Neural cell (in vitro differentiated cells): ENCODE measurements at regions not wholly inside any gene's neighbourhood (a gene's known extent, or its start where the extent isn't known, plus 50 kb on each side); places are given as distances from the start of the nearest gene placed in this dataset.

ENCODE experiments used
- EP300 ChIP-seq: fragments of 450-650 bp; conservative IDR thresholded peaks from 2 replicates; pipeline ENCODE4 v1.6.1; 2014; ENCODE audit warnings: antibody characterized with exemption, mild to moderate bottlenecking, moderate library complexity; ENCODE audit not compliant: poor library complexity, severe bottlenecking
- POLR2AphosphoS5 ChIP-seq: IDR thresholded peaks from 2 replicates; pipeline ENCODE4 v1.6.1; 2012
- TF ChIP-seq, protein P1 (sequence below): fragments of 450-650 bp; IDR thresholded peaks from 2 replicates; pipeline ENCODE4 v1.5.1; 2014; ENCODE audit warnings: antibody characterized with exemption, mild to moderate bottlenecking, moderate library complexity; ENCODE audit not compliant: poor library complexity, severe bottlenecking

DNA sequence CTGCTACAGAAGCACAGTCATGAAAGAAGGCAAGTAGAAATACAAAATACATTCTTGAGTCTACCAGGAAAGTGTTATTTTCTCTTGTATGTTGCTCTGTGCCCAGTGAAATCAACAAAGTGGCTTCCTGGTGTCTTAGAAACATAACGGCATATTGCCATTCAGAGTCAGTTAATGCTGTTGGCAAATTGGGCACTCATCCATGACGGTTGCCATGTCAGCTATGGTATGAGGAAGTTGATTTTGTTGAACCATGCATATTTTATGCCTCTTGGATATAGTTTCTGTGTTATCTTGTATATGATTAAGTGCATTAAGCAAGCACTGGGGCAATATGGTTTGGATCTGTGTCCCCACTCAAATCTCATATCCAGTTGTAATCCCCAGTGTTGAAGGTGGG, 153.1 kb upstream of the CXADR start:
- TF ChIP-seq, protein P1, sequence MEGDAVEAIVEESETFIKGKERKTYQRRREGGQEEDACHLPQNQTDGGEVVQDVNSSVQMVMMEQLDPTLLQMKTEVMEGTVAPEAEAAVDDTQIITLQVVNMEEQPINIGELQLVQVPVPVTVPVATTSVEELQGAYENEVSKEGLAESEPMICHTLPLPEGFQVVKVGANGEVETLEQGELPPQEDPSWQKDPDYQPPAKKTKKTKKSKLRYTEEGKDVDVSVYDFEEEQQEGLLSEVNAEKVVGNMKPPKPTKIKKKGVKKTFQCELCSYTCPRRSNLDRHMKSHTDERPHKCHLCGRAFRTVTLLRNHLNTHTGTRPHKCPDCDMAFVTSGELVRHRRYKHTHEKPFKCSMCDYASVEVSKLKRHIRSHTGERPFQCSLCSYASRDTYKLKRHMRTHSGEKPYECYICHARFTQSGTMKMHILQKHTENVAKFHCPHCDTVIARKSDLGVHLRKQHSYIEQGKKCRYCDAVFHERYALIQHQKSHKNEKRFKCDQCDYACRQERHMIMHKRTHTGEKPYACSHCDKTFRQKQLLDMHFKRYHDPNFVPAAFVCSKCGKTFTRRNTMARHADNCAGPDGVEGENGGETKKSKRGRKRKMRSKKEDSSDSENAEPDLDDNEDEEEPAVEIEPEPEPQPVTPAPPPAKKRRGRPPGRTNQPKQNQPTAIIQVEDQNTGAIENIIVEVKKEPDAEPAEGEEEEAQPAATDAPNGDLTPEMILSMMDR: no peak
- no peak for TF ChIP-seq POLR2AphosphoS5
- no peak for TF ChIP-seq EP300
